GM12875 (cell line): ENCODE measurements at regions not wholly inside any gene's neighbourhood (a gene's known extent, or its start where the extent isn't known, plus 50 kb on each side); places are given as distances from the start of the nearest gene placed in this dataset.

Source experiments
- H3K4me3 ChIP-seq: one replicate; pipeline ENCODE4 v1.5.1; 2011; ENCODE audit warnings: low read depth, low read length, control low read depth
- TF ChIP-seq, protein P1 (sequence below): IDR thresholded peaks from 2 replicates; pipeline ENCODE4 v1.5.1; 2011; ENCODE audit warnings: low read depth, mild to moderate bottlenecking, control low read depth, inconsistent platforms, low read length, moderate library complexity, borderline replicate concordance; ENCODE audit not compliant: insufficient read depth

DNA sequence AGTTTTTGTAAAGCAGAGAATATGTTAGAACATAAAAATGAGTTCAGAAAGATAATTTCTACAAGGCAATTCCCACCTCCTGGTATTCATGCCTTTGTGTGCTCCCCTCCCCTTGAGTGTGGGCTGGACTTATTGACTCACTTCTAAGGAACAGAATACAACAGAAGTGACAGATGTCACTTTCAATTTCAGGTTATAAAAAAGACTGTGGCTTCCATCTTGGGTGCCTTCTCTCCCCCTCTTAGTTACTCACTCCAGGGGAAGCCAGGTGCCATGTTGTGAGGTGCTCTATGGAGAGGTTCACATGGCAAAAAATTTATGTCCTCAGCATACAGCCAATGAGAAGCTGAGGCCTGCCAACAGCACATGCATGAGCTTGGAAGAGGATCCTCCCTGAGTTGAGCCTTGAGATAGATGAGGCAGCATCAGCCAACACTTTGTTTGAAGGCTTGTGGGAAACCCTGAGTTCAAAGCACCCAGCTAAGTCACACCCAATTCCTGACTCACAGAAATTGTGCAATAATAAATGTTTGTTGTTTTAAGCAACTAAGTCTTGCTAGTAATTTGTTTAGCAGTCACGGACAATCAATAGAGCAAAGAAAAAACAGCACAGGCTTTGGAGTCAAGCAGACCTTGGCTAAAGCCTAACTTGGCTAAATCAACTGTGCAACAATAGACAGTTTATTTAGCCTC is 73.5 kb upstream of the NGF start:
- TF ChIP-seq, protein P1, sequence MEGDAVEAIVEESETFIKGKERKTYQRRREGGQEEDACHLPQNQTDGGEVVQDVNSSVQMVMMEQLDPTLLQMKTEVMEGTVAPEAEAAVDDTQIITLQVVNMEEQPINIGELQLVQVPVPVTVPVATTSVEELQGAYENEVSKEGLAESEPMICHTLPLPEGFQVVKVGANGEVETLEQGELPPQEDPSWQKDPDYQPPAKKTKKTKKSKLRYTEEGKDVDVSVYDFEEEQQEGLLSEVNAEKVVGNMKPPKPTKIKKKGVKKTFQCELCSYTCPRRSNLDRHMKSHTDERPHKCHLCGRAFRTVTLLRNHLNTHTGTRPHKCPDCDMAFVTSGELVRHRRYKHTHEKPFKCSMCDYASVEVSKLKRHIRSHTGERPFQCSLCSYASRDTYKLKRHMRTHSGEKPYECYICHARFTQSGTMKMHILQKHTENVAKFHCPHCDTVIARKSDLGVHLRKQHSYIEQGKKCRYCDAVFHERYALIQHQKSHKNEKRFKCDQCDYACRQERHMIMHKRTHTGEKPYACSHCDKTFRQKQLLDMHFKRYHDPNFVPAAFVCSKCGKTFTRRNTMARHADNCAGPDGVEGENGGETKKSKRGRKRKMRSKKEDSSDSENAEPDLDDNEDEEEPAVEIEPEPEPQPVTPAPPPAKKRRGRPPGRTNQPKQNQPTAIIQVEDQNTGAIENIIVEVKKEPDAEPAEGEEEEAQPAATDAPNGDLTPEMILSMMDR: no peak
- no peak overlapping the region for H3K4me3 ChIP-seq

DNA sequence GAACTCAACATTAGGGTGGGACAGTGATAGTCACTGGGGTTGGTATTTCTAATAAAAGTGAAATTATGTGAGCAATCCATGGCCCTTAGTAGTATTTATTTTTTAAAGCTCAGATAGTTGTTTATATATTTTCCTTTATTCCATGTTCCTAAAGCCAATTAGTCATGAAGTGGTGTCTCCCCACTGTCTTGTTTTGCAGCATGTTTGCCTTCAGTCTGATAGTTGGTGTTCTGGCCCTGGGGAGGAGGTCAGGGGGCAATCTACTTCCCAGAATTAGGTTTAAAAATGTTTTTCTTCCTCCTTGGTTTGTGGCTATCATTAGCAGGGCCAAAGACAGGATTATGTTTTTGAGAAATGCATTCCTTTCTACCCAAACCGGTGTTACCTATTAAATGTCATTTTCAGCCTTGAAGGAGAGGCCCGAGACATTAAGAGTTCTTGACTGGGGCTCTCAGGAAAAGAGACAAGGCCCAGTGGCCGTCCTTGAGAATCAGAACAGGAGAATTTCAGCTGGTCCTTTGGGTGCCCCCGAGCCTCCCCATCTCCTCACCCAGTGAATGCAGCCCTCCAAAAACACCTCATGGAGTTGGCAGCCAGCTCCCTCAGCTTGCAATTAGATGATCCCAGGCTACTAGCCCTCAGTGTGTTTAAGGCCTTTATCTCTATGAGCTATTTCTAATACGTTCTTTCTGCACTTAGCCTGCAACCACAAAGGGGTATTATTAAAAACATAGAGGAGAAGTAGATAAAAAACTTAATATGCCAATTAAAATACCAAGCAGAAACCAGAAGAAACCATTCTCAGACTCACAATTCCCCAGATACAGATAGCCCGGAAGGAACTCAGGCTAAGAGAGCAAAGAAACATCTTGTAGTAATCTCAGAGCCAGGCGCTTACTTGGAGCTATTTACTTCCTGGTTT is 71.3 kb upstream of the NGF start:
- TF ChIP-seq, protein P1: no peak
- H3K4me3 ChIP-seq: no peak overlapping the region

DNA sequence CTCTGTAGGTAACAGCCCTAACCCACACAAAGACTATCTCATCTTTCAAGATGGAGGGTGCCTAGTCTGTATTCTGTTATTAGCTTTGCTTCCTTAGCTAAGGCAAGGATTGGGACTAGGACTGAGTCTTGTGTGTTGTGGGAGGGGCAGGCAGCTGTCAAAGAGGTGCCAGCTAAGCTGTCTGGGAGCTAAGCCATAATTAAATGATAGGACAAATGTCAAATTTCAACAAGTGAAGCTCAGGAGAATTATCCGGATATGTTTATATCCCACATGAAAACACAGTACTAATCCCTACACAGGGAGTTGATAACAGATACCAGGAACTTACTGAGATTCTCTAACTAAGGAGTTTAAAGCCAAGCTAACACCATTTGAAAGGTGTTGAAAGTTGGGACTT is 70.5 kb upstream of the NGF start:
- H3K4me3 ChIP-seq: no peak overlapping the region
- TF ChIP-seq, protein P1: no peak

DNA sequence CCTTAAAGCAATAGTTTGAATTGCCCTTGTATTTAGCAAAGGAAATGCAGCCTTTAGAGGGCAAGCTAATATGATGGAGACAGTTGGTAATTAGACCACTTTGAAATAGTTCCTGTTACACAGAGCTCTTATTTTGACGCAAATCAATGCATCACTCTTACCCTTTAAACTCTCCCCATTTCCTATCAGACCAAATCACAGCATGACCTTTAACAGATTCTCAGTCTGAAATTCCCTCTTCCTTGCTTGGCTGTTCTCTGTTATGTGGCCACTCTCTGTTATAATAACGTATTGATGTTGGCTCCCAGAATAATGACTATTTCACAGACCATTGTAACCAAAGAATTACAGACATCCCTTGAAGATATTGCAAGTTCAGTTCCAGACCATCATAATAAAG is 66.9 kb upstream of the NGF start:
- TF ChIP-seq, protein P1: no peak

DNA sequence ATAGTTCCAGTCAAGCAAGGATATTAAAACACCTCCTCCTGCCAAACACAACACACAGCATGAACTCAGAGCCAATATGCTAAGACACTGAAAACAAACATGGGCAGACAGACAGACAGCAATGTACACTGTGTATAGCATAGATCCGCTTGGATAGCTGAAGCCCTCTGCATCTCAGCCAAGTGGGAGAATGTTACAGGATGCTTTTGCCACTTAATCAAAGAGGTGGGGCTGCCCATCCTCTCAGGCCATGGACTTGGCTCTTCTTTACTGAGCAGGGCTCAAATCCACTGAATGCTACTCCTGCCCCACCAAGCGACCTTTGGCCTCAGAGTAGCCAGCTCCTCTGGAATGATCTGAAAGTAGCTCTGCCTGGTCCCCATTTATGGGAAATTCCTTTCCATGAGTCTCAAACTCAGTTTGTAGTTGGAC is 64.7 kb upstream of the NGF start:
- TF ChIP-seq, protein P1: no peak
- H3K4me3 ChIP-seq: no peak overlapping the region

More for the DNA sequence above, 66.9 kb upstream of the NGF start:
- H3K4me3 ChIP-seq: no peak overlapping the region

DNA sequence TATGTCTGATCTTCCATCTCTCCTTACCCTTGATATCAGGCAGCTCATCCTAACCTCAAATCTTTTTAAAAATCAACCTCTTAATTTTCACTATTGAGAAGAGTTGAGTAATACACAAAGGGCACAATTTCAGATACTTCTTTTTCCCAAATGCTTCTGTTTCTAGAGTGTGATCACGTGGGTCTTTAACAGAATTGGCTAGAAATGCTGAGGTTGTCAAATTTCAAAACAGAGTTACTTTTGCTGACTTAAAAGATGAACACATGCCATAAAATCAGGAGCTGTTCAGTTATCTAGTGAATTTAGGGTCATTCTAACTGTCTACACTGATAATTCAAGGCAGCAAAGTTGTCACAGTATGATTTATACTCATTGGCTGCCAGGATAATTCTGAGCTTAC is 63.6 kb upstream of the NGF start:
- TF ChIP-seq, protein P1: no peak
- no peak overlapping the region for H3K4me3 ChIP-seq
